ENCODE measurements at regions not wholly inside any gene's neighbourhood (a gene's known extent, or its start where the extent isn't known, plus 50 kb on each side); places are given as distances from the start of the nearest gene placed in this dataset.

DNA sequence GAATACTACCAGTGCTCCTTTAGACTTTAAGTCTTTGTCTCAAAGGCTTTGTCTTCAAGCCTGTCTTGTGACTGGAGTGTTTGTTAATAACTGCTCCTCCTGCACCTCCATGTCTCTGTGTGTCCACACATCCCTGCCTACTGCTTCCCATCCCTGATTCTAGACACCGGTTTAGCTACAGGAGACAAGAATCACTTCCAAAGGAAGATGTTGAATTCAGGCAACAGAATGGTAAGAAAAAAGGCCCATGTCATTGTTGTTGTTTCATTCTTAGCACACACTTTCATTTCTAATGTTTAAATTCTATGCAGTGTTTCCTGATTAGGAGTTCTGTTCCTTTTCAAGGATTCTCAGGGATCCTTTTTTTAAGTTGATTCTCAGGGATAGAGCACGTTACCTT lies 293.6 kb upstream of the STXBP5 start:
- Histone ChIP-seq H3K36me3 (no peaks in the 10 kb centered on the region), H3K4me3 (no peak overlapping the region), H3K9me3 (no peaks in the 10 kb centered on the region), H3K4me1 (no peaks in the 10 kb centered on the region), H3K27me3 (no peaks in the 10 kb centered on the region), H3K27ac (no peak overlapping the region)
- TF ChIP-seq, protein P1, sequence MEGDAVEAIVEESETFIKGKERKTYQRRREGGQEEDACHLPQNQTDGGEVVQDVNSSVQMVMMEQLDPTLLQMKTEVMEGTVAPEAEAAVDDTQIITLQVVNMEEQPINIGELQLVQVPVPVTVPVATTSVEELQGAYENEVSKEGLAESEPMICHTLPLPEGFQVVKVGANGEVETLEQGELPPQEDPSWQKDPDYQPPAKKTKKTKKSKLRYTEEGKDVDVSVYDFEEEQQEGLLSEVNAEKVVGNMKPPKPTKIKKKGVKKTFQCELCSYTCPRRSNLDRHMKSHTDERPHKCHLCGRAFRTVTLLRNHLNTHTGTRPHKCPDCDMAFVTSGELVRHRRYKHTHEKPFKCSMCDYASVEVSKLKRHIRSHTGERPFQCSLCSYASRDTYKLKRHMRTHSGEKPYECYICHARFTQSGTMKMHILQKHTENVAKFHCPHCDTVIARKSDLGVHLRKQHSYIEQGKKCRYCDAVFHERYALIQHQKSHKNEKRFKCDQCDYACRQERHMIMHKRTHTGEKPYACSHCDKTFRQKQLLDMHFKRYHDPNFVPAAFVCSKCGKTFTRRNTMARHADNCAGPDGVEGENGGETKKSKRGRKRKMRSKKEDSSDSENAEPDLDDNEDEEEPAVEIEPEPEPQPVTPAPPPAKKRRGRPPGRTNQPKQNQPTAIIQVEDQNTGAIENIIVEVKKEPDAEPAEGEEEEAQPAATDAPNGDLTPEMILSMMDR (IDR thresholded peaks at IDR 0.05) = no peak
- TF ChIP-seq POLR2A (IDR thresholded peaks at IDR 0.05) = no peak
- DNase-seq = no peak
- intact Hi-C loops (cut with DNase I; ENCODE audit: low total_unique reads) = no loop called here

DNA sequence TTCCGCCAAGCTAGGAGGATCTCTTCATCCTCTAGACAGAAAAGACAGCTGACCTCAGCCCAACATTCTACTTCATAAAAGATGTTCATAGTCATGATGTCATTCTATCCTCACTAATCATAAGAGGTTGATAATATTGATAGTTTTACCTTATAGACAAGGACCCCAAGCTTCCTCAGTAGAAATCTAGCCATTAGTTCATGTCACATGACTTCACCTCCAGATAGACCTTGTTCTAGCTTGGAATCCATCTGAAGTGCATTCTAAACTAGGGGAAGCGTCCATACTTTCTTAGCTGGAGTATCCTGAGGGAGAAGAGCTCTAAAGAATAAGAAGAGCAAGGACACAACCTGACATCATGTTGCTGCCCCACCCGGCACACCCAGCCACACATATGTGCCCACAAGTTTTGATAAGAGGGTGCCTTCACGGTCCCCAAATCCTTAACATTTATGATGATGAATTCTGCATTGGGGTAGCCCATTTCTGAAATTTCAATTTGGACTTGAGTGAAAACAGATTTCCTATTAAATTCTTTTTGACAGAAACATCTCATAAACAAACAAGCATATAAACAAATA lies 292.5 kb upstream of the STXBP5 start:
- intact Hi-C loops (cut with DNase I; ENCODE audit: low total_unique reads) = no loop called here
- H3K36me3 ChIP-seq = no peaks in the 10 kb centered on the region
- no peak for TF ChIP-seq POLR2A (IDR thresholded peaks at IDR 0.05)
- TF ChIP-seq, protein P1 (IDR thresholded peaks at IDR 0.05) = no peak
- no peak for DNase-seq
- H3K27ac ChIP-seq = no peak overlapping the region
- no peaks in the 10 kb centered on the region for H3K4me1 ChIP-seq
- H3K27me3 ChIP-seq = no peaks in the 10 kb centered on the region
- no peak overlapping the region for H3K4me3 ChIP-seq
- H3K9me3 ChIP-seq = no peaks in the 10 kb centered on the region

DNA sequence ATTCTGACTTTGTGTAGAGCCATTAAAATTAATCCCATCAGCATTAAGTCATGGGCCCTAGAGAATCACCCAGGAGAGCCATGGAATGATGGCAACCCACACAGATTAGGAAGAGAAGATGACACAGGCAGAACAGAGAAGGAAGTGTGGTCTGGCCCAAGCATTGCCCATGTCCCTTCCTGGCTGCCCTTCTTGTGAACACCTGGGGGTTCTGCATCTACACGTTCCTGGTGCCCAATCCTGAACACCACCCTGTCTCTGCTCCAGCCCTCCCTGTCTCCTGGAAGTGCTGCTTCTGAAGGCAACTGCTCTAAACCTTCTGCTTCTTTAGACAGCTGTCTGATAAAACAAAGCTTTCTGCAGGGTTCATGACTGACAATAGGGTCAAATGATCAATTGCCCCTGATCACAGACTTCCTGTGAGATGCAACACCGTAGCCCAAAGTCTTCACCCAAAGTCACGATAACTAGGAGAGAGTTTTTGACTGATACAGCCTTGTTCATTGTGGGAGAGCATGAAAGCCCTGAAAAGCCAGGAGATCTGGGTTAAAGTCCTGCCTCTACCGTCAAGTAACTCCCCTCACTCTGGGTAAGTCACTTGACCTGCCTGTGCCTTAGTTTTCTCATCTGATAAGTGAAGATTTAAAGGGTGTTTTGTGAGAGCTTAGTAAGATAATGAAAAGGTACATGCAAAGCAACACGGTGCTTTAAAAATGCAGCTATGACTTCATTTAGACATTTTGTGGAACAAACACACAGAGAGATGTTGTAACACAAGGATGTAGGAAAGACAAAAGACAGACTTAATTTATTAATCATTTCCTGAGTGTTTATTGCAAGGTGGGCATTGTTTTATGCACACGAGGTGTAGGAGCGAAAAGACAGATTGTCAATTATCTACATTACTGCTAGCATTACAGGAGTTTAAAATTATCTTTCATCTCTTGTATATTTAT lies 291.2 kb upstream of the STXBP5 start:
- TF ChIP-seq POLR2A (IDR thresholded peaks at IDR 0.05) = no peak
- TF ChIP-seq, protein P1 (IDR thresholded peaks at IDR 0.05) = no peak
- H3K27ac ChIP-seq = peak overlapping the region; percentile 6 to 75
- DNase-seq = no peak
- H3K4me3 ChIP-seq = peak overlapping the region in 1 of 2 donors; percentile 9
- H3K27me3 ChIP-seq = no peaks in the 10 kb centered on the region
- no peaks in the 10 kb centered on the region for H3K36me3 ChIP-seq
- H3K9me3 ChIP-seq = no peaks in the 10 kb centered on the region
- intact Hi-C loops (cut with DNase I; ENCODE audit: low total_unique reads) = no loop called here
- H3K4me1 ChIP-seq = no peaks in the 10 kb centered on the region

DNA sequence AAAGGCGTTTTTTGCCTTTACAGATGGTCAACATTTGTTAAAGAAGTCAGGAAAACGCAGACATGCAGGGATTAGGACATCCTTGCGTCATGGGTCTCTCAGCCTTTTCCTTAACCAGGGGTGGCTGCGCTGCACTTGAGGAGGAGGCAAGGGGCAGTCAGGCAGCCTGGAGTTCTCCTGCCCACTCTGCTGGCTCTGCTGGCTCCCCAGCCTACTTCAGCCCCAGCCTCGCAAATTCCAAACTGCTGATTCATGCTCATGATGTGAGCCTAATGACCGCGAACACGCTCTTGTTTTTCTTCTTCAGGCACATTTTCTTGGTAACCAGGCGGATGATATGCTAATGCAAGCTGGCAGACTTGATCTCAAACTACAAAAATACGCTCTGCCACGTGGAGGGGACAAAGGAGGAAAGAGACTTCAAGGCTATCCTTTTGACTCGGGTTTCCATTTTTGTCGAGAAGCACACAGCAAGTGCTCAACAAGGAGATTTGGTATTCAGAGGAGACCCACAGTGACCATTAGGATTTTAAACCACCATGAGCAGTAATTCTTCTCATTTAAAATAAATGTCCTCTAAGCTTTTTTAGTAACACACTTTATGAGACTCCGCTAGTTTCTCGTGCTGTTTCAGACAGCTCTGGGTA lies 290.3 kb upstream of the STXBP5 start:
- TF ChIP-seq, protein P1 (IDR thresholded peaks at IDR 0.05) = no peak
- no peak for TF ChIP-seq POLR2A (IDR thresholded peaks at IDR 0.05)
- DNase-seq = peak; percentile 45 to 57
- Histone ChIP-seq H3K9me3 (no peaks in the 10 kb centered on the region), H3K4me3 (peak overlapping the region; percentile 7 to 9), H3K36me3 (no peaks in the 10 kb centered on the region), H3K27me3 (no peaks in the 10 kb centered on the region), H3K4me1 (no peaks in the 10 kb centered on the region), H3K27ac (peak overlapping the region; percentile 43 to 75)
- intact Hi-C loops (cut with DNase I; ENCODE audit: low total_unique reads) = no loop called here

All from uterus (tissue), 3 donors.